ENCODE measurements at regions not wholly inside any gene's neighbourhood (a gene's known extent, or its start where the extent isn't known, plus 50 kb on each side); places are given as distances from the start of the nearest gene placed in this dataset.

GRCh38 chr4:59060895-59061294, 1950.7 kb upstream of the IGFBP7 start:
- in situ Hi-C loops (cut with HindIII; ENCODE audit: low sequenced_read_pairs) = no loop called here
- no peak for TF ChIP-seq CTCF (IDR thresholded peaks at IDR 0.05; ENCODE audit: low read depth, low read length, missing control alignments)
- no peak for DNase-seq (ENCODE audit: low read depth)

GRCh38 chr4:59063015-59063720, 1953.0 kb upstream of the IGFBP7 start:
- TF ChIP-seq CTCF (IDR thresholded peaks at IDR 0.05; ENCODE audit: low read depth, low read length, missing control alignments) = no peak
- in situ Hi-C loops (cut with HindIII; ENCODE audit: low sequenced_read_pairs) = no loop called here
- H3K4me3 ChIP-seq (ENCODE audit: low read depth, low read length) = no peak overlapping the region
- no peak for DNase-seq (ENCODE audit: low read depth)

More at GRCh38 chr4:59060895-59061294, 1950.7 kb upstream of the IGFBP7 start:
- H3K4me3 ChIP-seq (ENCODE audit: low read depth, low read length) = no peak overlapping the region

DNA sequence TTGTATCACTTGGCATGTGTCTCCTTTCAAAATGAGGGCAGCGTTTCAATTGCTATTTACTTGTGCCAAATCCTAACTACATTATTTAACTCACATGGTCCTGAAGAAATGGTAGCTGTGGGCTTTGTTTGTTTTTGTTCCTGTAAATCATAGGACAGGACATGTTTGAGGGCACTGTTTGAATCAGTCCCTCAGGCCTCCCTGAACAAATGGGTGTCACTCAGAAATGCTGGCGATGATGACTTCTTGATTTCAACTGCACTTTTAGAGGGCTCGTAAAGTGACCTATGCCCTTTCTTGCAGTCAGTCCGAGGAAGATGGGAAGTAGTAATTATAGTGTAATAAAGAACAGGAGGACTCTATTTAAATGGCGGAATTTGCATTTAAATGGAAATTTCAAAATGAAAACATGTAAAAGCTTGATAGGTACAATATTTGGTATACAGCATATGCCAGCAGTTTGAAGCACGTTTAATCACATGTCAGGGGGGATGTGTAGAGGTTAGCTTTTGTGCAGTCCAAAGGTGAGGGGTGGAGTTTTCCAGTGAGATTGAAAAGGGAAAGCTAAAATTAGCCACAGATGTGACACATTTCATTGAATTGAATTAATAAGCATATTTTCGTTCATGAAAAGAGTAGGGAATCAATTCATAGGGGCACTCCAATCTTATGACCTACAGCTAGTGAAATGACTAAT, 1958.7 kb upstream of the IGFBP7 start:
- TF ChIP-seq CTCF (IDR thresholded peaks at IDR 0.05; ENCODE audit: low read depth, low read length, missing control alignments) = no peak
- in situ Hi-C loops (cut with HindIII; ENCODE audit: low sequenced_read_pairs) = no loop called here
- no peak overlapping the region for H3K4me3 ChIP-seq (ENCODE audit: low read depth, low read length)
- DNase-seq (ENCODE audit: low read depth) = no peak

DNA sequence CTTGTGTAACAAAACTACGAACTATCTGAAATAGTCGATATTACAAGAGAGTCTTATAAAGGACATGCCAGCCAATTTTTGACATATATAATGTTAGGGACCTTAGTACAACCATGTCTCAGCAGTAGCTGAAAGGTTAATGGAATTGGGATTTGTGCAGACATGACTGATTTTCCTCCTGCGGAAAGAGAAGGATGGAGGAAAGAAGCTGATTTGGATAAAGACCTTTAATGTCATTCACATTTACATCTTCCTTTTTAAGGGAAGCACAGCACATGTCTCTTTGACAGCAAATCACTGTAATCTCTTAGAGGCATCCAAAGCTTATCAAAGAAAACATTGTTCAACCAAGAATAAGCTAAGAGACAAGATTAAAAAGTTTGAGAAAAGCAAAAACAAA, 1976.2 kb upstream of the IGFBP7 start:
- no peak for DNase-seq (ENCODE audit: low read depth)
- in situ Hi-C loops (cut with HindIII; ENCODE audit: low sequenced_read_pairs) = no loop called here
- H3K4me3 ChIP-seq (ENCODE audit: low read depth, low read length) = no peak overlapping the region
- TF ChIP-seq CTCF (IDR thresholded peaks at IDR 0.05; ENCODE audit: low read depth, low read length, missing control alignments) = no peak

DNA sequence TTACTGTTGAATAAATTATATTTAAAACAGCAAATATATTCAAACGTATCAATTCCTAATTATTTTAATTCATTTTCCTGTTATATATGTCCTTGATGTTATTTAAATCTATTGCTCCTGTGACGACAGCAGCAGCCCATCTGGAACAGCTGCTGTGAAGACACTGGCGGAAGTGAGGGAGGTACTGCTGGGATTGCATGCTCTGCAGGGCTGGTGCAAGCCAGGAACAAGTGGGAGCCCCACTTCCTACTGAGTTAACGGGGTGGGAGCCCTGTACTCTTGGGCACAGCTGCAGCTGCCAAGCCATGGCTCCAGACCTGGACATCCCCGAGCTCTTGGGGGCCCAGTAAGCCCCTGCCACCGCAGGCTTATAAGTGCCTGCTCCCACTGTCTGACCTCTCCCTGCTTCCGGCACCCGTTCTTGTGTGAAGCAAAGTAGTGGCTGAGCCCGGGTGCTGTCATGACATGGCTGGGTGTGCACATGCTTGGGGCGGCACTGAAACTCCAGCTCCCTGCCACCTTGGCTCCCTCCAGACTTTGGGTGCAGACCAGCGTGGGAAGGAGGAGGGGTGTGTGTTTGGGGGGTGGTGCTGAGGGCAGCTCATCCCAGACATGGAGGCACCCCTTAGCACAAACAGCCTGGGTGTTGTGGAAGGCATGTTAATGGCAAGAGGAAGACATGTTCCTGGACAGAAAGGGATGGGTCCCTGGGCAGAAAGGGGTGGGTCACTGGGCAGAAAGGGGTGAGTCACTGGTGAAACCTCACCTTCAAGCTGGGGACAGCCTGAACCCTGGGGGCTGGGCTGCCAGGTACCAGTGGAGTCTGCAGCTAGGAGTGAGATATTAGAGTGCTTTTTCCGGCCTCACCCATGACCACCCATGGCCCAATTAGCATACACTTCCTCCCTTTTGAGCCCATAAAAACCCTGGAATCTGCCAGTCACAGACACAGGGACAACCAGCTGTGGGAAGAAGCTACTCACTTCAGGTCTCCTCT, 1981.3 kb upstream of the IGFBP7 start:
- H3K4me3 ChIP-seq (ENCODE audit: low read depth, low read length) = no peak overlapping the region
- no peak for TF ChIP-seq CTCF (IDR thresholded peaks at IDR 0.05; ENCODE audit: low read depth, low read length, missing control alignments)
- in situ Hi-C loops (cut with HindIII; ENCODE audit: low sequenced_read_pairs) = no loop called here
- no peak for DNase-seq (ENCODE audit: low read depth)

GRCh38 chr4:59094505-59094904, 1984.3 kb upstream of the IGFBP7 start:
- no peak for DNase-seq (ENCODE audit: low read depth)
- in situ Hi-C loops (cut with HindIII; ENCODE audit: low sequenced_read_pairs) = no loop called here
- TF ChIP-seq CTCF (IDR thresholded peaks at IDR 0.05; ENCODE audit: low read depth, low read length, missing control alignments) = no peak
- no peak overlapping the region for H3K4me3 ChIP-seq (ENCODE audit: low read depth, low read length)

All from astrocyte of the cerebellum (primary cell).